ENCODE measurements at regions not wholly inside any gene's neighbourhood (a gene's known extent, or its start where the extent isn't known, plus 50 kb on each side); places are given as distances from the start of the nearest gene placed in this dataset.

DNA sequence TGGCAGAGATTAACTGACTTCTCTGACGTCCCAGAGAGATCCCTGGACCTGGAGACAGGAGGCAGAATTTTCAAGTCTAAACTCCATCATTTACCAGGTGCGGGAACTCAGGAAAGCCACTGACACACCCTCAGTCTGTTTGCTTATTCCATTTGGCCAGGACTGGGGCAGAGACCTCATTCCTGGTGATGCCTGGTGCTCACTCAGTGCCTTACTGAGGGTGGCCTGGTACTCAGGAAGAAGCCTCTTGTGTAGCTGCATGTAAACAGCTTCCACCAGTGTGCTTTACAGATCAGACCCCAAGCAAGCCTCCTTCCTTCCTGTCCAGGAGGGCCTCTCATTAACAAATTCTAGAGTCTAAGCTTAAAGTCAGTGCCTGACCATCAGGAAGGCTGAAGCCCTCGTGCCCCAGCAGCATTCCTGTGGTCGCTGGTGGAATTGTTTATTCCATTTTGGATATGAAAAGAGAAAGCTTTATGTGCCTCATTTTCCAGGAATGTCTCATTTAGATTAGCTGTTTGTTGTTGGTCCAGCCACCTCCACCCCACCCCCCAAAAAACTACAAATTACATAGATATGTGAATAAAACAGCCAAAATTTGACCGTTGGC lies 236.1 kb upstream of the CDH5 start:
- Mint-ChIP-seq H3K4me3 (no peak overlapping the region), H3K4me1 (peaks cover 40% of the 10 kb centered on the region), H3K27ac (no peak overlapping the region), H3K27me3 (ENCODE audit: low read depth) (peaks cover 83% of the 10 kb centered on the region), H3K9me3 (no peaks in the 10 kb centered on the region), H3K36me3 (no peaks in the 10 kb centered on the region)
- no peak for TF ChIP-seq CTCF (IDR thresholded peaks at IDR 0.05; ENCODE audit: unreplicated experiment)
- DNase-seq (ENCODE audit: low spot score in 2 of 2, unreplicated experiment in 2 of 2), result no peak

- H3K4me1 Mint-ChIP-seq, result peaks cover 34% of the 10 kb centered on the region
- H3K27ac Mint-ChIP-seq, result no peak overlapping the region
Observed at GRCh38 chr16:66129196-66129595, 237.3 kb upstream of the CDH5 start.

DNA sequence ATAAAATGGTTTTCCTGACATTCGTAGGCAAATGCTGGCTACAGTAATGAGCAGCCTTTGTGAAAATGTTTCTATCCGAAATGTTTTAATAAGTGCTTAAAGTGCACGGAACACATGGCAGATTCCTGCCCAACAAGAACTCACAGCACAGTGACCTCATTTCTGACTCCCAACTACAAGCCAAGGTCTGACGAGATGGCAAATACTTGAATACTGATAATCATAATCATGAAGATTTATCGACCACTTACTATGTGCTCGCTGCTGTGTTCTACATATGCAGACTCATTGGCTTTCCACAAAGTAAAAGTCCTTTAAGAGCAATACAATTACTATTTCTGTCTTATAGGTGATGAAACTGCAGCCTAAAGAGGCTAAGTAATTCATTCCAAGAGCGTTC lies 238.1 kb upstream of the CDH5 start:
- peaks cover 67% of the 10 kb centered on the region for H3K27me3 Mint-ChIP-seq (ENCODE audit: low read depth)

More at GRCh38 chr16:66129196-66129595, 237.3 kb upstream of the CDH5 start:
- Mint-ChIP-seq H3K36me3 (no peaks in the 10 kb centered on the region), H3K9me3 (no peaks in the 10 kb centered on the region), H3K27me3 (ENCODE audit: low read depth) (peaks cover 75% of the 10 kb centered on the region), H3K4me3 (no peak overlapping the region)
- no peak for DNase-seq (ENCODE audit: low spot score in 2 of 2, unreplicated experiment in 2 of 2)
- TF ChIP-seq CTCF (IDR thresholded peaks at IDR 0.05; ENCODE audit: unreplicated experiment), result no peak

DNA sequence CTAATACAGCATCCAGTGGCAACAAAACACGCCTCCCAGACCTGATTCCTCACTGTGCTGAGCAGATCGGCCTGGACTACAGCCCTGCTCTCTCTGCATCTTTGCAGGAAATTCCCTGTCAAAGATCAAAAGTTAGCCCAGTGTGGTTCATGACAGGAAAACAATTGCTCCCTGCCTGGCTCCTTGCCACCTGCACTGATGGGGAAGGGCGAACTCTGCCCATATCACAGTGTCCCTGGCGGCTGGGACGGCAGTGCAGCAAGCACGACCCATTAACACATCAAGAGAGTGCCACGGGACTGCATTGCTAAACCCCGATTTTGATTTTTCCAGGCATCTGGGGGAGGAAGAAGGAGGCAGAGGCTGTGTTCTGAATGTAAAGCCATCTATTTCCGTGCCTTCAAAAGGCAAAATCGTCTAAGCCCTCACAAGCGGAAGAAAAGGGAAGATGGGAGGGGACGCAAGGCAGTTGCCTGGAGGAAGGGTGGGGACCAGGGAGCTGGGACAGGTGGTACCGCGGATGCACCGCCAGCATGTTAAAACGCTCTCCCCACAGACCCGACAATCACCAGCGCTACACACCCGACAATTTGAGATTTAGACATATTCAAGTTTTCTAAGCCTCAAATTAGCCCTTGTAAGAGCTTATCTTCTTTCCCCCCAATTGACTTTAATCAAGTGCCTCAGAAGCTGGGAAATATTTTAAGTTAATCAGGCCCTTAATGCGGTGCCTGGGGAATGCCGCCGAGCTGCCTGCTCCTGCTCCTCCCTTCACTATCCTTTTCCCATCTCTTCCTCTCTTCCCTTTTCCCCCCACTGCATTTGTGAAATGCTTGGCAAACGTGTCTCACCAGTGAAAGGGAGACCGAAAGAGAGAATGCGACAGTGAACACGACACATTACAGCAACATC lies 238.8 kb upstream of the CDH5 start:
- Mint-ChIP-seq H3K27ac (peak overlapping the region; percentile 35), H3K4me3 (no peak overlapping the region)

More for the DNA sequence above, 238.1 kb upstream of the CDH5 start:
- no peak for TF ChIP-seq CTCF (IDR thresholded peaks at IDR 0.05; ENCODE audit: unreplicated experiment)
- Mint-ChIP-seq H3K27ac (peak overlapping the region; percentile 35), H3K4me3 (no peak overlapping the region), H3K9me3 (no peaks in the 10 kb centered on the region), H3K4me1 (peaks cover 28% of the 10 kb centered on the region), H3K36me3 (no peaks in the 10 kb centered on the region)
- DNase-seq (ENCODE audit: low spot score in 2 of 2, unreplicated experiment in 2 of 2), result no peak

GRCh38 chr16:66121466-66121865 lies 245.0 kb upstream of the CDH5 start:
- H3K9me3 Mint-ChIP-seq, result no peaks in the 10 kb centered on the region
- H3K27ac Mint-ChIP-seq, result no peak overlapping the region
- H3K27me3 Mint-ChIP-seq (ENCODE audit: low read depth), result peaks cover 35% of the 10 kb centered on the region
- no peak for DNase-seq (ENCODE audit: low spot score in 2 of 2, unreplicated experiment in 2 of 2)
- no peak overlapping the region for H3K4me3 Mint-ChIP-seq
- TF ChIP-seq CTCF (IDR thresholded peaks at IDR 0.05; ENCODE audit: unreplicated experiment), result no peak
- no peaks in the 10 kb centered on the region for H3K36me3 Mint-ChIP-seq
- H3K4me1 Mint-ChIP-seq, result peaks cover 7% of the 10 kb centered on the region

More for the DNA sequence above, 238.8 kb upstream of the CDH5 start:
- peaks cover 64% of the 10 kb centered on the region for H3K27me3 Mint-ChIP-seq (ENCODE audit: low read depth)
- DNase-seq (ENCODE audit: low spot score in 2 of 2, unreplicated experiment in 2 of 2), result peak in 1 of 2 experiments; percentile 42
- peaks cover 27% of the 10 kb centered on the region for H3K4me1 Mint-ChIP-seq
- no peaks in the 10 kb centered on the region for H3K36me3 Mint-ChIP-seq
- TF ChIP-seq CTCF (IDR thresholded peaks at IDR 0.05; ENCODE audit: unreplicated experiment), result no peak
- no peaks in the 10 kb centered on the region for H3K9me3 Mint-ChIP-seq

All from mesothelial cell of epicardium (in vitro differentiated cells).